OCI-LY3 (cell line): ENCODE measurements at regions not wholly inside any gene's neighbourhood (a gene's known extent, or its start where the extent isn't known, plus 50 kb on each side); places are given as distances from the start of the nearest gene placed in this dataset.

Experiments
- H2AFZ ChIP-seq: fragments of 200-600, 300-600 bp; shearing (Covaris generic); 2 replicates; pipeline ENCODE4 v1.6.0; 2014; ENCODE audit warnings: antibody characterized with exemption, low read depth, low read length
- H3K27ac ChIP-seq: fragments of 200-600, 300-600 bp; sonication (generic); 2 replicates; pipeline ENCODE4 v1.5.1; 2014; ENCODE audit warnings: mild to moderate bottlenecking, low read length, moderate library complexity, mixed read lengths
- H3K27me3 ChIP-seq: fragments of 200-600, 300-600 bp; sonication (generic); 2 replicates; pipeline ENCODE4 v1.6.1; 2014; ENCODE audit warnings: low read depth, low read length, mixed read lengths
- H3K36me3 ChIP-seq: fragments of 200-600, 300-600 bp; sonication (generic); replicated peaks from 2 replicates; pipeline ENCODE3; 2014; ENCODE audit warnings: low read depth, low read length, mixed read lengths
- H3K4me1 ChIP-seq: fragments of 300-600, 200-600 bp; sonication (generic); 2 replicates; pipeline ENCODE4 v1.6.1; 2014; ENCODE audit warnings: low read length, mixed read lengths
- H3K4me2 ChIP-seq: fragments of 200-600, 300-600 bp; sonication (generic); 2 replicates; pipeline ENCODE4 v1.6.1; 2014; ENCODE audit warnings: low read length, mixed read lengths
- H3K4me3 ChIP-seq: fragments of 300-600, 200-600 bp; sonication (generic); 2 replicates; pipeline ENCODE4 v1.5.1; 2014; ENCODE audit warnings: antibody characterized with exemption, mild to moderate bottlenecking, low read length, moderate library complexity
- H3K79me2 ChIP-seq: fragments of 300-600, 200-600 bp; shearing (Covaris generic); 2 replicates; pipeline ENCODE4 v1.6.1; 2014; ENCODE audit warnings: mild to moderate bottlenecking, low read length, mixed read lengths
- H3K9ac ChIP-seq: fragments of 300-600, 200-600 bp; shearing (Covaris generic); 2 replicates; pipeline ENCODE4 v1.6.0; 2014; ENCODE audit warnings: mild to moderate bottlenecking, low read length, moderate library complexity
- H3K9me3 ChIP-seq: fragments of 200-600, 300-600 bp; shearing (Covaris generic); 2 replicates; pipeline ENCODE4 v1.6.1; 2014; ENCODE audit warnings: low read length, mixed read lengths; ENCODE audit not compliant: insufficient read depth
- H4K20me1 ChIP-seq: fragments of 200-600, 300-600 bp; sonication (generic); 2 replicates; pipeline ENCODE4 v1.6.1; 2016; ENCODE audit warnings: low read length, mixed read lengths; ENCODE audit not compliant: insufficient read depth
- EZH2phosphoT487 ChIP-seq: fragments of 200-600 bp; shearing (Covaris generic); IDR thresholded peaks from 2 replicates; pipeline ENCODE4 v1.6.1; 2018; ENCODE audit warnings: antibody characterized with exemption, mixed run types, low read depth
- TF ChIP-seq, protein P1 (sequence below): fragments of 200-600, 300-600 bp; sonication (generic); IDR thresholded peaks from 2 replicates; pipeline ENCODE4 v1.5.1; 2014; ENCODE audit warnings: antibody characterized with exemption, low read length, low read depth

- Histone ChIP-seq H3K4me3 (no peak overlapping the region), H3K9me3 (no peaks in the 10 kb centered on the region), H3K36me3 (no peaks in the 10 kb centered on the region), H3K27me3 (no peaks in the 10 kb centered on the region), H2AFZ (no peak overlapping the region), H3K4me1 (peaks cover 18% of the 10 kb centered on the region), H3K4me2 (no peak overlapping the region), H3K9ac (no peak overlapping the region), H4K20me1 (no peaks in the 10 kb centered on the region), H3K79me2 (no peaks in the 10 kb centered on the region), H3K27ac (no peak overlapping the region)
- TF ChIP-seq, protein P1, sequence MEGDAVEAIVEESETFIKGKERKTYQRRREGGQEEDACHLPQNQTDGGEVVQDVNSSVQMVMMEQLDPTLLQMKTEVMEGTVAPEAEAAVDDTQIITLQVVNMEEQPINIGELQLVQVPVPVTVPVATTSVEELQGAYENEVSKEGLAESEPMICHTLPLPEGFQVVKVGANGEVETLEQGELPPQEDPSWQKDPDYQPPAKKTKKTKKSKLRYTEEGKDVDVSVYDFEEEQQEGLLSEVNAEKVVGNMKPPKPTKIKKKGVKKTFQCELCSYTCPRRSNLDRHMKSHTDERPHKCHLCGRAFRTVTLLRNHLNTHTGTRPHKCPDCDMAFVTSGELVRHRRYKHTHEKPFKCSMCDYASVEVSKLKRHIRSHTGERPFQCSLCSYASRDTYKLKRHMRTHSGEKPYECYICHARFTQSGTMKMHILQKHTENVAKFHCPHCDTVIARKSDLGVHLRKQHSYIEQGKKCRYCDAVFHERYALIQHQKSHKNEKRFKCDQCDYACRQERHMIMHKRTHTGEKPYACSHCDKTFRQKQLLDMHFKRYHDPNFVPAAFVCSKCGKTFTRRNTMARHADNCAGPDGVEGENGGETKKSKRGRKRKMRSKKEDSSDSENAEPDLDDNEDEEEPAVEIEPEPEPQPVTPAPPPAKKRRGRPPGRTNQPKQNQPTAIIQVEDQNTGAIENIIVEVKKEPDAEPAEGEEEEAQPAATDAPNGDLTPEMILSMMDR, result no peak
- TF ChIP-seq EZH2phosphoT487, result no peak
These were observed 111.8 kb upstream of the ANKRD1 start for GRCh38 chr10:91032611-91033206.

GRCh38 chr10:91033324-91033950 lies 112.5 kb upstream of the ANKRD1 start:
- no peak overlapping the region for H3K4me2 ChIP-seq

DNA sequence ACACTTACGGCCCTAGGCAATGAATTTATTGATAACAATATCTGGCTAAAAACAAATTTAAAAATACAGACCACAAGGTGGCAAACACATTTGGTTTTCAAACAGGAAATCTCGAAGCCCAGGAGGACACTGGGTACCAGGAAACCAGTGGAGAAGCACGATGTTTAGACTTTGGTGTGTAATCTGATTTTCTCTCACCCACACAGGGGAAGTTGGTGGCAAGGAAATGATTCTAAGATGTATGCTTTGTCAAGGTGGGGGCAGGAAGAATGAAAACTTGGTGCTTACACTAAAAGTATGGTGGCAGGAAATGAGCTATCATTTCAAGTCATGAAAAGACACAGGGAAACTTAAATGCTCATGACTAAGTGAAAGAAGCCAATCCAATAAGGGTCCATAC lies 113.2 kb upstream of the ANKRD1 start:
- Histone ChIP-seq H3K79me2 (no peaks in the 10 kb centered on the region), H3K36me3 (no peaks in the 10 kb centered on the region), H3K27me3 (no peaks in the 10 kb centered on the region), H3K27ac (no peak overlapping the region), H3K4me3 (no peak overlapping the region), H3K9ac (no peak overlapping the region), H3K4me2 (peak overlapping the region; percentile 6; the same call in 1 of the 2 replicates), H3K9me3 (no peaks in the 10 kb centered on the region), H2AFZ (peak overlapping the region; percentile 35), H3K4me1 (peaks cover 18% of the 10 kb centered on the region), H4K20me1 (no peaks in the 10 kb centered on the region)
- TF ChIP-seq, protein P1, result no peak
- TF ChIP-seq EZH2phosphoT487, result no peak

More at GRCh38 chr10:91033324-91033950, 112.5 kb upstream of the ANKRD1 start:
- Histone ChIP-seq H4K20me1 (no peaks in the 10 kb centered on the region), H3K9me3 (no peaks in the 10 kb centered on the region), H2AFZ (no peak overlapping the region), H3K79me2 (no peaks in the 10 kb centered on the region), H3K9ac (no peak overlapping the region), H3K27me3 (no peaks in the 10 kb centered on the region), H3K4me1 (peaks cover 18% of the 10 kb centered on the region), H3K27ac (no peak overlapping the region), H3K4me3 (no peak overlapping the region), H3K36me3 (no peaks in the 10 kb centered on the region)
- TF ChIP-seq, protein P1, result no peak
- TF ChIP-seq EZH2phosphoT487, result no peak

DNA sequence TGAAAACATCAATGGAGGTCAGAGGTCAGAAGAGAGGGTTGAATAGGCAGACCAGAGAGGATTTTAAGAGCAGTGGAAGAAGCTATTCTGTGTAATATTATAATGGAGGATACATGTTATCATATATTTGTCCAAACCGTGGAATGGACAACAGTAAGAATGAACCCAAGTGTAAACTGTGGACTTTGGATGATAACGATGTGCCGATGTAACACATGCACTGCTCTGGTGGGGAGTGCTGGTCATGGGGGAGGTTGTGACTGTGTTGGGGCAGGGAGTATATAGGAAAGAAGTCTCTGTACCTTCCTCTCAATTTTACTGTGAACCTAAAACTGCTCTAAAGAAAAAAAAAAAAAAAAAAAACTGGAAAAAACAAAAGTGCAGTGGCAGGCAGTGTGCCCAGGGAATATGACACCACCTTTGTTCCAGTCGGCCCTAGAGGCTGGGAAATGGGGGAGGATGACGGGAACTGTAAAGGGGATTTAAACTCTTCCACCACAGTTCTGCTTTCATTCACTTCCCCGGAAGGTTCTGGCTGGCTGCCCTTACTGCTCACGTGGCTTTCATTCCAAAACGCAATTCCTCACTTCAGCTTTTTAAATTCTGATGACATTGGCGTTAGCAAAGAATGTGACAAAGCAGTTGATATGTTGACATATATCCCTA lies 113.7 kb upstream of the ANKRD1 start:
- Histone ChIP-seq H4K20me1 (no peaks in the 10 kb centered on the region), H3K79me2 (no peaks in the 10 kb centered on the region), H2AFZ (peak overlapping the region; percentile 35), H3K4me3 (no peak overlapping the region), H3K36me3 (no peaks in the 10 kb centered on the region), H3K9me3 (no peaks in the 10 kb centered on the region), H3K4me2 (peak overlapping the region; percentile 30), H3K9ac (no peak overlapping the region), H3K4me1 (peaks cover 18% of the 10 kb centered on the region), H3K27ac (no peak overlapping the region), H3K27me3 (no peaks in the 10 kb centered on the region)
- no peak for TF ChIP-seq EZH2phosphoT487
- TF ChIP-seq, protein P1, result no peak
